ENCODE measurements at regions not wholly inside any gene's neighbourhood (a gene's known extent, or its start where the extent isn't known, plus 50 kb on each side); places are given as distances from the start of the nearest gene placed in this dataset.
"Not testable (repeated sequence)": the region's sequence is repeated elsewhere in the genome, so short reads cannot be mapped to it uniquely, and the experiment has no call there.

DNA sequence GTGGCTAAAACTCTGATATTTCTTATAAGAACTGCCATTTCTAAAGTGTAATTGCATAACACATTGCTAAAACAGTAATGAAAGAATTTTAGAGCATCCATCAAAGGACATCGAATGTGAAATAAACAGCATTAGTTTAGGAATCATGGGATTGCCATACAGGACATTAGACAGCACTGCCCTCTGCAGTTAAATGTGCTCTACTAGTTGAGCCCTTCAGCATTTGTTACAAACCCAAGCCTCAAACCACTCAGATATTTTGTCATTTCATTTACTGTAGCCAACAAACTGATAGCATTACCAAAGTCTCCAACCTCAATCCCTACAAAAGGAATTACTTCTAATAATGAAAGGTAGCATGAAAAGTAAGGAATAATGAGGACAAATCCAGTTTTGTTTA is 116.8 kb upstream of the COX7C start:
- H3K27ac Mint-ChIP-seq: no peak overlapping the region
- no peaks in the 10 kb centered on the region for H3K27me3 Mint-ChIP-seq
- DNase-seq (no peak), ATAC-seq (no peak)
- H3K4me3 Mint-ChIP-seq: no peak overlapping the region
- no peaks in the 10 kb centered on the region for H3K9me3 Mint-ChIP-seq
- H3K4me1 Mint-ChIP-seq: no peaks in the 10 kb centered on the region
- no peaks in the 10 kb centered on the region for H3K36me3 Mint-ChIP-seq (ENCODE audit: low read depth)

DNA sequence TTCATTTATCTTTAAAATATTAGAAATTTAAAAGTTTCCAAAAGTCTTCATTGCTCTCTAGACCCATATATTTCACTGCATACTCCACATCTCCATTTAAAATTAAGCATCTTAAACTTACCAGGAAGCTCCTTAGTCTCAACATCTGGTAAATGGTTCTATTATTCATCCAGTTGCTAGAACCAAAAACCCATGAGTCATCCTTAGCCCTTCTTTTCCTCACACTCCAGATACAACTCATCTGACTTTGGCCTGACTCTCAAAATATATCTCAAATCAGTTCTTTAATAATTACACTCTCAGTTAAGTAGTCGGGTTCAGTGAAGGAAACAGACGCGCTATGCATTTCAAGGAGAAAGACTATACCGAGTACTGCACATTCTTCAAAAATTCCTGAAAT is 110.2 kb upstream of the COX7C start:
- no peak for DNase-seq
- Mint-ChIP-seq H3K4me1 (no peaks in the 10 kb centered on the region), H3K27ac (no peak overlapping the region), H3K36me3 (ENCODE audit: low read depth) (no peaks in the 10 kb centered on the region), H3K4me3 (no peak overlapping the region), H3K27me3 (no peaks in the 10 kb centered on the region), H3K9me3 (peaks cover 7% of the 10 kb centered on the region)
- ATAC-seq: no peak

DNA sequence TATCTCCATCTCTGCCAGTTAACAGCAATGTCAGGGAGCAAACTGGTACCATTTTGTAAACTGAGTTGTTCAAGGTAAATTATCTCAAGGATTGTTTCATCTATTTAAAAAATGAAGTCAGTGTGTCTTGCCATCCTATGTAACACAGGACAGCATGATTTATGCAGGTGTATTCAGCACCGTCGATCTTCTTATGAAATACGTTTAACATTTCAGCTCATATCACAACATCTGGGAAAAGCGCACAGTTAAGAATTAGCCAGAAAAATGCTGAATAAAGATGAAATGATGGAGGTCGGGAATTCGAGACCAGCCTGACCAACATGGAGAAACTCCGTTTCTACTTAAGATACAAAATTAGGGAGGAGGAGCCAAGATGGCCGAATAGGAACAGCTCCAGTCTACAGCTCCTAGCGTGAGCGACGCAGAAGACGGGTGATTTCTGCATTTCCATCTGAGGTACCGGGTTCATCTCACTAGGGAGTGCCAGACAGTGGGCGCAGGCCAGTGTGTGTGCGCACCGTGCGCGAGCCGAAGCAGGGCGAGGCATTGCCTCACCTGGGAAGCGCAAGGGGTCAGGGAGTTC is 107.3 kb upstream of the COX7C start:
- not testable (repeated sequence) for H3K4me3 Mint-ChIP-seq; H3K27me3 Mint-ChIP-seq; ATAC-seq; H3K9me3 Mint-ChIP-seq; H3K27ac Mint-ChIP-seq; DNase-seq; H3K4me1 Mint-ChIP-seq; H3K36me3 Mint-ChIP-seq (ENCODE audit: low read depth)

DNA sequence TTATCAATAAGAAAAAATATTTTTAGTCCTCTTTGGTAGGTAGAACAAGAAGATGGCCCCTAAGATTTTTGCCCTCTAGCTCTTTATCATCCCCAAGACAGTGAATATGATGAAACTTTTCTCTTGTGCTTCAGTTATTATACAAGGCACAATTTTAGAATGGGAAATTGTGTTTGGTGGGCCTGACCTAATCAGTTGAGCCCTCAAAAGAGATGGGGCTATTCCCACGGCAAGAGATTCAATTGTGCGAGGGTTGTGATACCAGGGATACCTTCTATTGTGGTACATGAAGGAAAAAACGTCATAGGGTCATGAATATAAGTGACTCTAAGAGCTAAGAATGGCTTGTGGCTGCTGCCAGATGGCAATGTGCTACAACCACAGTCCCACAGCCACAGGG is 94.0 kb upstream of the COX7C start:
- Mint-ChIP-seq H3K36me3 (ENCODE audit: low read depth) (no peaks in the 10 kb centered on the region), H3K4me3 (no peak overlapping the region), H3K27me3 (no peaks in the 10 kb centered on the region), H3K9me3 (no peaks in the 10 kb centered on the region), H3K27ac (no peak overlapping the region), H3K4me1 (no peaks in the 10 kb centered on the region)
- no peak for ATAC-seq
- no peak for DNase-seq

DNA sequence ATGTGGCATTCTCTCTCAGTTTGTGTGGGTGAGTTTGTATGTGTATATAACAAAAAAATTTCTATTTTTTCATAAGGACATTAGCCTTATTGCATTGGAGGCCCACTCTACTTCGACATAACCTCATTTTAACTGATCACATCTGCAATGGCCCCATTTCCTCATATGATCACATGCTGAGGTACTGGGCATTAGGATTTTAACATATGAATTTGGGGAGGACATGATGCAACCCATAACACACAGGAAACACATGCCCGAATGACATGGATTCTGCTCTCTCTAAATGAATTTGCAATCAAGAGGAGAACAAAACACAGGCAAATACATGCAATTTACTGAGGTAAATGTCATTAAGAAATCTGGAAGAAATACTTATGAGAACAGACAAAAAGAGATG is 92.1 kb upstream of the COX7C start:
- H3K36me3 Mint-ChIP-seq (ENCODE audit: low read depth): no peaks in the 10 kb centered on the region
- H3K4me1 Mint-ChIP-seq: no peaks in the 10 kb centered on the region
- no peak for DNase-seq
- H3K9me3 Mint-ChIP-seq: no peaks in the 10 kb centered on the region
- no peak overlapping the region for H3K27ac Mint-ChIP-seq
- no peak overlapping the region for H3K4me3 Mint-ChIP-seq
- ATAC-seq: no peak
- H3K27me3 Mint-ChIP-seq: no peaks in the 10 kb centered on the region

DNA sequence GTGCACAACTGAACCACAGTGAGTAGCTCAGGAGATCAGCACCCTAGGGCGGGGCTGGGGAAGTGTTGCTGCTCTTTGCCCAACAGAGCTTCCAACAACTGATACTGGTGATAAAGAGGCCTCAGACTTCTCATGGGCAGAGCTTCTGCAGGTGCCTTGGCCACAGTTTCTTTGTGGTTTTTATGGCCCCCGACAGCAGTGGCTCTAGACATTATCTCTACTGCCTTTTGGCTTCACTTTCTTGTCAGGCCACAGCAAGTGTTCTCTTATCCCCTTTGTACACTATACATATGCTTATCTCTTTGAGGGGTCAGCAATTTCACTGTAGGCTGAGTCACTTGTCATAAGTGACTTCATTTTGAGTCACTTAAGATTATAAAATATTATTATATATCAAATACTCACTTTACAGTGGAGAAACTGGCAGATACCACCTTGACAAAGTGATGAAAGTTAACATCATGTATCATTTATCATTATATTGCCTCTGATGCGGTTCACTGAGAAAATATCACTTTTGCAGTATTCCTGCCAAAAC is 90.9 kb upstream of the COX7C start:
- DNase-seq: no peak
- no peak for ATAC-seq
- Mint-ChIP-seq H3K9me3 (no peaks in the 10 kb centered on the region), H3K36me3 (ENCODE audit: low read depth) (no peaks in the 10 kb centered on the region), H3K27ac (no peak overlapping the region), H3K27me3 (no peaks in the 10 kb centered on the region), H3K4me3 (no peak overlapping the region), H3K4me1 (no peaks in the 10 kb centered on the region)

DNA sequence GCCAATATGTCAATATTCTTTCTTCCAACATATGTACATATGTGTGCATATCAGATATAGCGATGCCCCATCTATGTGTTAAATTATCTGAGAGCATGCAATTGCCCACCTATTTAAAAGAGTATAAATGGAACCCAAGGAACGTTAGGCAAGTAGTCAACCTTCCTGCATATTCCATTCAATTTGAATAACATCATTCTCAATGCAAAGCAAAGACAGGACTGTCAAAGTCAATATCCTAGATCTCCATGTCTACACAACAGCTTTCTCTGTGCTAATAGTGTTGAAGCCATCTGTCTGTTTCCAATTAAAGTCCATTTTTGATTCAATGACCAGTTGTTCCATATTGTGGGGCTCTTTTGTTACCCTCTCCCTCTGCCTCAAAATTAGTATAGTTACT is 85.3 kb upstream of the COX7C start:
- H3K4me3 Mint-ChIP-seq: no peak overlapping the region
- no peak overlapping the region for H3K27ac Mint-ChIP-seq
- no peaks in the 10 kb centered on the region for H3K4me1 Mint-ChIP-seq
- H3K36me3 Mint-ChIP-seq (ENCODE audit: low read depth): no peaks in the 10 kb centered on the region
- no peak for DNase-seq
- ATAC-seq: no peak
- peaks cover 4% of the 10 kb centered on the region for H3K27me3 Mint-ChIP-seq
- no peaks in the 10 kb centered on the region for H3K9me3 Mint-ChIP-seq

DNA sequence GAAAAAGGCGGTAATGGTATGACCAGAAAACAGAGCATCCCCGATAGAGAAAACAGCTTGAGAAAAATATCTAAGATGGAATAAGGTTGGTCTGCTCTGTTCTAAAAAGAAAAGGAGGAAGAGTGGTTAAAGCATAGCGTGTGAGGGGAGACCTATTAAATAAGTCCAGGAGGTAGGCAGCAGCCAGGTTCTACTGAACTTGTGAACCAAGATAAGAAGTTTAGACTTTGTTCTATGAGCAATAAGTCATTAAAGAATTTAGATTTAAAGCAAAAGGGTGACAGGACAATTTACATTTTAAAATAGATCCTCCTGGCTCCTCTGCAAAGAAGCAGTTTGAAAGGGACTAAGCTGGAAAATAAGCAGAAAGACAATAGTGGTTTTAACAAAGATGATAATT is 81.3 kb upstream of the COX7C start:
- no peak overlapping the region for H3K4me3 Mint-ChIP-seq
- DNase-seq: no peak
- no peaks in the 10 kb centered on the region for H3K9me3 Mint-ChIP-seq
- ATAC-seq: no peak
- H3K27ac Mint-ChIP-seq: no peak overlapping the region
- H3K27me3 Mint-ChIP-seq: peaks cover 6% of the 10 kb centered on the region
- H3K4me1 Mint-ChIP-seq: no peaks in the 10 kb centered on the region
- no peaks in the 10 kb centered on the region for H3K36me3 Mint-ChIP-seq (ENCODE audit: low read depth)

DNA sequence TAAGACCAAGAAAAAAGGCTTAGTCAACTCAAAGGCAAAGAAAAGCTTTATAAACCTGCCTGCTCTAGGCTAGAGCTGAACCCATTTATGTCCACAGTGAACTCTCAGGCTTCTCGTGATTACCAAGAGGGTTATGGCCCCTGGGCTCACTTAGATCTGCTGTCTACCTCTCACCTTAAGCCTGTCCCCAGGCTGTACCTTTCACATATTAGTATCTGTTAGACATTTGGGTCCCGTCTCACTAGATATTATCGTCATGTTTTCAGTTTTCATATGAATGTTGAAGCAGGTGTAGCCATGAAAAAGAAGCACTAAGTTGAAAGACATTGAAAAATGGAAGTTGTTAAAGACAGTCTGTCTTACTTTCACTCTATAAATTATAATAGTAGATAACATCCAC is 75.2 kb upstream of the COX7C start:
- H3K4me3 Mint-ChIP-seq: no peak overlapping the region
- no peak overlapping the region for H3K27ac Mint-ChIP-seq
- peaks cover 2% of the 10 kb centered on the region for H3K27me3 Mint-ChIP-seq
- no peaks in the 10 kb centered on the region for H3K4me1 Mint-ChIP-seq
- ATAC-seq (no peak), DNase-seq (no peak)
- no peaks in the 10 kb centered on the region for H3K36me3 Mint-ChIP-seq (ENCODE audit: low read depth)
- H3K9me3 Mint-ChIP-seq: no peaks in the 10 kb centered on the region

DNA sequence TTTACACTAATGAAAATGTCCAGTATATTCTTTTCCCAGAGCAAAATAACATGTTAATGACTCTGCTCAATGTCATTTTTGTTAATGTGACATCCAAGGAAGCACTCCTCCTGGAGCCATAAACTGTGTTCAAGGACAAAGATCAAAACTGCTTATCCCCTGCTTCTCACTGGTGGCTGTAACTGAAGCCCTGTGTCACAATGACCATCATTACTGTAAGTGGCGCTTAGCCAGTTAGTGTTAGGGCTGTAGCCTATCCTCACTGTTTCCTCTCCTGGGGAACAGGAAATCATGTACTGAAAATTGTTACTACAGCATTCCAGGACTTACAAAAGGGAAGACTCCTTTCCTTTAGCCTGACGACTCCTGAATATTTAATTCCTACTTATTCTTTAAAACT is 71.7 kb upstream of the COX7C start:
- Mint-ChIP-seq H3K9me3 (no peaks in the 10 kb centered on the region), H3K36me3 (ENCODE audit: low read depth) (no peaks in the 10 kb centered on the region), H3K4me3 (no peak overlapping the region), H3K4me1 (no peaks in the 10 kb centered on the region), H3K27me3 (no peaks in the 10 kb centered on the region), H3K27ac (no peak overlapping the region)
- DNase-seq (no peak), ATAC-seq (no peak)

DNA sequence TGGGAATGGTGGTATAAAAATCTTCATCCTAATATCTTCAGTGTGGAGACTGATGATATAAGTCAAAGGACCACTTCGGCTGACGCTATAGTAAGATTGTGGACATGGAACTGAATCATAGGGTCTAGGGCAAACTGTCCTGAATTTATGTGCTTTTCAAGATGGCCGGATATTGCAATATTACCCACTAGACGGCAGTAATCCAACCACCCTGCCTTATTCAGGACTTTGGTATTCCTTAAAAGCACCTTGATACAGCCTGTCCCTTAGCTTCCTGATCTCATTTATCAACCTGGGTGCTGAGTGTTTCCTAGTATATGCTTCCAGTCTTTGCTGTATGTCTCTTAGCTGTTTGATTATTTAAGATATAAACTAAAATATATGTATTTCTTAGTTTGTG is 71.2 kb upstream of the COX7C start:
- no peak for DNase-seq
- no peaks in the 10 kb centered on the region for H3K4me1 Mint-ChIP-seq
- H3K27me3 Mint-ChIP-seq: no peaks in the 10 kb centered on the region
- no peak for ATAC-seq
- H3K36me3 Mint-ChIP-seq (ENCODE audit: low read depth): no peaks in the 10 kb centered on the region
- H3K27ac Mint-ChIP-seq: no peak overlapping the region
- no peaks in the 10 kb centered on the region for H3K9me3 Mint-ChIP-seq
- H3K4me3 Mint-ChIP-seq: no peak overlapping the region

DNA sequence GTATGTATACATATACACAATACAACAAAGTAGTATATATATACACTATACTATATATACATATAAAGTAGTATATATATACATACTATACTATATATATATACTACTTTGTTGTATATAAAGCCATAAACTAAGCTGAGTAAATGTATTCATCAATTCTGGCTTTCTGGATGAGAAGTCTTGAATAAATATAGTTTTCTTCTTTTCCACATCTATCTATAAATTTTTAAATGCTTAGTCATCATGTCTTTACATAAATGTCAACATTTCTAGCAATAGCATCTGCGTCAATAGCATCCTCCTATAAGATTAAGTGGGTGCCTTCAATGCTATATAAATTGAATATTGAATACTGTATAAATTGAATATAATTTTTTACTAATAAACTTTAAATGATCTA is 63.1 kb upstream of the COX7C start:
- Mint-ChIP-seq H3K27me3 (peaks cover 2% of the 10 kb centered on the region), H3K4me3 (no peak overlapping the region), H3K4me1 (no peaks in the 10 kb centered on the region), H3K36me3 (ENCODE audit: low read depth) (no peaks in the 10 kb centered on the region), H3K9me3 (peaks cover 7% of the 10 kb centered on the region), H3K27ac (no peak overlapping the region)
- DNase-seq: no peak
- ATAC-seq: no peak

DNA sequence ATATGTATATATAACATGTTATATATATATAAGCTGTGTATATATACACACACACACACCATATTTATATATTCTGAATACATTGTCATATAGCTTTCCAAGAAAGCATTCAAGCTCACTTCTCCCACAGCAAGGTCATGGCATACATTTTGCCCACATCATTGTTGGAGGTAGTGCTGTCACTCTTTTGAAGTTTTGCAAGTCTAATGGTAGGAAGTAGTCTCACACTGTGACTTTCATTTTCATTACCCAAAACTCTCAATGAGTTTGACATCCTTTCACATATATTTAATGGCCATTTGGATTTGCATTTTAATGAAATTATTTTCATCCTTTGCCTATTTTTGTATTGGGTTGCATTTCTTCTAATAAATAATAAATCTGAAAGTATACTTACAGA is 59.8 kb upstream of the COX7C start:
- peaks cover 7% of the 10 kb centered on the region for H3K9me3 Mint-ChIP-seq
- H3K27me3 Mint-ChIP-seq: peaks cover 5% of the 10 kb centered on the region
- H3K36me3 Mint-ChIP-seq (ENCODE audit: low read depth): no peaks in the 10 kb centered on the region
- H3K4me3 Mint-ChIP-seq: no peak overlapping the region
- no peak for DNase-seq
- H3K4me1 Mint-ChIP-seq: no peaks in the 10 kb centered on the region
- ATAC-seq: no peak
- H3K27ac Mint-ChIP-seq: no peak overlapping the region

DNA sequence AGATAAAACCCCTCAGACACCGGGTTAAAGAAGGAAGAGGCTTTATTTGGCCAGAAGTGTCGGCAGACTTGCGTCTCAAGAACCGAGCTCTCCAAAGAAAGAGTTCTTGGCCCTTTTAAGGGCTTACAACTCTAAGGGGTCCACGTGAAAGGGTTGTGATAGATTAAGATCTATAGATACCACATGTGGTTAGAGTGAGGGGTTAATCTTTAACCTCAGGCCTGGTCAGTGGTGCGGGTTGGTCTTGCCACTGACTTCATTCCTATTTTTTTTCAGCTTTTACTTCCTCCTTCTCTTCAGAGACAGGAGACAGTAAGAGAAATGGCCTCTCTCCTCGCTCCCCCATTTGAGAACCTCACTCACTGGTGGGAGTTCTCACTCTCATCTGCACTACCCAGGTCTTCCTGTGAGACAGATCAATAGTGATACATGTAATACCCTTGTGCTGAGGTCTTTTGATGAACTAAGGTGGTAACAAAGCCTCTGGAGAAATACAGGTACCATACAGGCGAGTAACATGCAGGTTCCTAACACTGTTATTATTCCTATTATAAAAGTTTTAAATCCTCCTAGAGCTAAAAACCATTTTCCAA is 52.4 kb upstream of the COX7C start:
- H3K4me3 Mint-ChIP-seq: no peak overlapping the region
- no peak overlapping the region for H3K27ac Mint-ChIP-seq
- DNase-seq: no peak
- ATAC-seq: no peak
- H3K4me1 Mint-ChIP-seq: no peaks in the 10 kb centered on the region
- no peaks in the 10 kb centered on the region for H3K36me3 Mint-ChIP-seq (ENCODE audit: low read depth)
- peaks cover 3% of the 10 kb centered on the region for H3K9me3 Mint-ChIP-seq
- peaks cover 2% of the 10 kb centered on the region for H3K27me3 Mint-ChIP-seq

DNA sequence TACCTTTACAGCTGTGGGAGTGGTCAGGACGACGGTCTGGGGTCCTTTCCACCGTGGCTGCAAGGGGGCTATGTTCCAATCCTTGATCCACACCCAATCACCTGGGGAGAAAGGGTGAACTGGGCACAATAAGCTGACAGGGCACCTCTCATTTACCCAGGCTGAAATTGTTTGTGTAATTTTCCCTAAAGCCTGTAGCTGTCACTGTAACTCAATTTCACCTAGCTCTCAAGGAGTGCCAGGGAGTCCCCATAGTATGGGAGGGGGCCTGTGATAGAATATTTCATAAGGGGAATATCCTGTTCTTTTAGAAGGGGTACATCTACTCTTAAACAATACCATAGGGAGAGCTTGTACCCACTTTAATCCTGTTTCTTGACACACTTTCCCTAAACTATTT is 51.7 kb upstream of the COX7C start:
- not testable (repeated sequence) for H3K27me3 Mint-ChIP-seq; H3K36me3 Mint-ChIP-seq (ENCODE audit: low read depth); H3K4me3 Mint-ChIP-seq; H3K4me1 Mint-ChIP-seq; H3K9me3 Mint-ChIP-seq; H3K27ac Mint-ChIP-seq; DNase-seq; ATAC-seq
